ENCODE measurements at regions not wholly inside any gene's neighbourhood (a gene's known extent, or its start where the extent isn't known, plus 50 kb on each side); places are given as distances from the start of the nearest gene placed in this dataset.

- TF ChIP-seq, protein P1, sequence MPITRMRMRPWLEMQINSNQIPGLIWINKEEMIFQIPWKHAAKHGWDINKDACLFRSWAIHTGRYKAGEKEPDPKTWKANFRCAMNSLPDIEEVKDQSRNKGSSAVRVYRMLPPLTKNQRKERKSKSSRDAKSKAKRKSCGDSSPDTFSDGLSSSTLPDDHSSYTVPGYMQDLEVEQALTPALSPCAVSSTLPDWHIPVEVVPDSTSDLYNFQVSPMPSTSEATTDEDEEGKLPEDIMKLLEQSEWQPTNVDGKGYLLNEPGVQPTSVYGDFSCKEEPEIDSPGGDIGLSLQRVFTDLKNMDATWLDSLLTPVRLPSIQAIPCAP (CRISPR knock-in tag; IDR thresholded peaks at IDR 0.05), result no peak
These were observed 118.7 kb downstream of the RGS2 start (continued) for GRCh38 chr1:192927496-192927895.

GRCh38 chr1:192929597-192929996 is 120.8 kb downstream of the RGS2 start:
- Mint-ChIP-seq H3K4me3 (no peak overlapping the region), H3K4me1 (peaks cover 15% of the 10 kb centered on the region), H3K27me3 (ENCODE audit: low read depth) (no peaks in the 10 kb centered on the region), H3K9me3 (peaks cover 6% of the 10 kb centered on the region), H3K36me3 (no peaks in the 10 kb centered on the region), H3K27ac (no peak overlapping the region)
- ChIA-PET CTCF (interaction anchor here (1.9 kb wide), 1 partner anchor 16 kb away, joined by 4 read pairs; no protein-coding TSS in a partner anchor), POLR2A (no interaction called here)
- DNase-seq (ENCODE audit: low spot score) (no peak), ATAC-seq (0 out of 2 replicates have a peak, but pooled peaks have one; percentile 21)
- TF ChIP-seq NFE2L1 (CRISPR knock-in tag; IDR thresholded peaks at IDR 0.05) (no peak), JUN (CRISPR knock-in tag; IDR thresholded peaks at IDR 0.05) (no peak), SMAD4 (CRISPR knock-in tag; IDR thresholded peaks at IDR 0.05) (no peak), ZNF425 (CRISPR knock-in tag; conservative IDR thresholded peaks at IDR 0.05) (no peak), SMAD3 (CRISPR knock-in tag; IDR thresholded peaks at IDR 0.05; ENCODE audit: borderline replicate concordance) (no peak), ZNF219 (CRISPR knock-in tag; IDR thresholded peaks at IDR 0.05; ENCODE audit: borderline replicate concordance) (no peak), JAZF1 (CRISPR knock-in tag; IDR thresholded peaks at IDR 0.05) (no peak), ZNF263 (CRISPR knock-in tag; IDR thresholded peaks at IDR 0.05; ENCODE audit: low read depth) (no peak), USF1 (CRISPR knock-in tag; IDR thresholded peaks at IDR 0.05) (no peak), GTF2I (CRISPR knock-in tag; conservative IDR thresholded peaks at IDR 0.05) (no peak), ZNF138 (CRISPR knock-in tag; conservative IDR thresholded peaks at IDR 0.05) (no peak)
- TF ChIP-seq, protein P1 (CRISPR knock-in tag; IDR thresholded peaks at IDR 0.05), result no peak
- TF ChIP-seq, protein P2, sequence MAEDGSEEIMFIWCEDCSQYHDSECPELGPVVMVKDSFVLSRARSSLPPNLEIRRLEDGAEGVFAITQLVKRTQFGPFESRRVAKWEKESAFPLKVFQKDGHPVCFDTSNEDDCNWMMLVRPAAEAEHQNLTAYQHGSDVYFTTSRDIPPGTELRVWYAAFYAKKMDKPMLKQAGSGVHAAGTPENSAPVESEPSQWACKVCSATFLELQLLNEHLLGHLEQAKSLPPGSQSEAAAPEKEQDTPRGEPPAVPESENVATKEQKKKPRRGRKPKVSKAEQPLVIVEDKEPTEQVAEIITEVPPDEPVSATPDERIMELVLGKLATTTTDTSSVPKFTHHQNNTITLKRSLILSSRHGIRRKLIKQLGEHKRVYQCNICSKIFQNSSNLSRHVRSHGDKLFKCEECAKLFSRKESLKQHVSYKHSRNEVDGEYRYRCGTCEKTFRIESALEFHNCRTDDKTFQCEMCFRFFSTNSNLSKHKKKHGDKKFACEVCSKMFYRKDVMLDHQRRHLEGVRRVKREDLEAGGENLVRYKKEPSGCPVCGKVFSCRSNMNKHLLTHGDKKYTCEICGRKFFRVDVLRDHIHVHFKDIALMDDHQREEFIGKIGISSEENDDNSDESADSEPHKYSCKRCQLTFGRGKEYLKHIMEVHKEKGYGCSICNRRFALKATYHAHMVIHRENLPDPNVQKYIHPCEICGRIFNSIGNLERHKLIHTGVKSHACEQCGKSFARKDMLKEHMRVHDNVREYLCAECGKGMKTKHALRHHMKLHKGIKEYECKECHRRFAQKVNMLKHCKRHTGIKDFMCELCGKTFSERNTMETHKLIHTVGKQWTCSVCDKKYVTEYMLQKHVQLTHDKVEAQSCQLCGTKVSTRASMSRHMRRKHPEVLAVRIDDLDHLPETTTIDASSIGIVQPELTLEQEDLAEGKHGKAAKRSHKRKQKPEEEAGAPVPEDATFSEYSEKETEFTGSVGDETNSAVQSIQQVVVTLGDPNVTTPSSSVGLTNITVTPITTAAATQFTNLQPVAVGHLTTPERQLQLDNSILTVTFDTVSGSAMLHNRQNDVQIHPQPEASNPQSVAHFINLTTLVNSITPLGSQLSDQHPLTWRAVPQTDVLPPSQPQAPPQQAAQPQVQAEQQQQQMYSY (CRISPR knock-in tag; IDR thresholded peaks at IDR 0.05), result no peak
- TF ChIP-seq, protein P3, sequence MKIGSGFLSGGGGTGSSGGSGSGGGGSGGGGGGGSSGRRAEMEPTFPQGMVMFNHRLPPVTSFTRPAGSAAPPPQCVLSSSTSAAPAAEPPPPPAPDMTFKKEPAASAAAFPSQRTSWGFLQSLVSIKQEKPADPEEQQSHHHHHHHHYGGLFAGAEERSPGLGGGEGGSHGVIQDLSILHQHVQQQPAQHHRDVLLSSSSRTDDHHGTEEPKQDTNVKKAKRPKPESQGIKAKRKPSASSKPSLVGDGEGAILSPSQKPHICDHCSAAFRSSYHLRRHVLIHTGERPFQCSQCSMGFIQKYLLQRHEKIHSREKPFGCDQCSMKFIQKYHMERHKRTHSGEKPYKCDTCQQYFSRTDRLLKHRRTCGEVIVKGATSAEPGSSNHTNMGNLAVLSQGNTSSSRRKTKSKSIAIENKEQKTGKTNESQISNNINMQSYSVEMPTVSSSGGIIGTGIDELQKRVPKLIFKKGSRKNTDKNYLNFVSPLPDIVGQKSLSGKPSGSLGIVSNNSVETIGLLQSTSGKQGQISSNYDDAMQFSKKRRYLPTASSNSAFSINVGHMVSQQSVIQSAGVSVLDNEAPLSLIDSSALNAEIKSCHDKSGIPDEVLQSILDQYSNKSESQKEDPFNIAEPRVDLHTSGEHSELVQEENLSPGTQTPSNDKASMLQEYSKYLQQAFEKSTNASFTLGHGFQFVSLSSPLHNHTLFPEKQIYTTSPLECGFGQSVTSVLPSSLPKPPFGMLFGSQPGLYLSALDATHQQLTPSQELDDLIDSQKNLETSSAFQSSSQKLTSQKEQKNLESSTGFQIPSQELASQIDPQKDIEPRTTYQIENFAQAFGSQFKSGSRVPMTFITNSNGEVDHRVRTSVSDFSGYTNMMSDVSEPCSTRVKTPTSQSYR (CRISPR knock-in tag; IDR thresholded peaks at IDR 0.05), result no peak
- TF ChIP-seq, protein P4, sequence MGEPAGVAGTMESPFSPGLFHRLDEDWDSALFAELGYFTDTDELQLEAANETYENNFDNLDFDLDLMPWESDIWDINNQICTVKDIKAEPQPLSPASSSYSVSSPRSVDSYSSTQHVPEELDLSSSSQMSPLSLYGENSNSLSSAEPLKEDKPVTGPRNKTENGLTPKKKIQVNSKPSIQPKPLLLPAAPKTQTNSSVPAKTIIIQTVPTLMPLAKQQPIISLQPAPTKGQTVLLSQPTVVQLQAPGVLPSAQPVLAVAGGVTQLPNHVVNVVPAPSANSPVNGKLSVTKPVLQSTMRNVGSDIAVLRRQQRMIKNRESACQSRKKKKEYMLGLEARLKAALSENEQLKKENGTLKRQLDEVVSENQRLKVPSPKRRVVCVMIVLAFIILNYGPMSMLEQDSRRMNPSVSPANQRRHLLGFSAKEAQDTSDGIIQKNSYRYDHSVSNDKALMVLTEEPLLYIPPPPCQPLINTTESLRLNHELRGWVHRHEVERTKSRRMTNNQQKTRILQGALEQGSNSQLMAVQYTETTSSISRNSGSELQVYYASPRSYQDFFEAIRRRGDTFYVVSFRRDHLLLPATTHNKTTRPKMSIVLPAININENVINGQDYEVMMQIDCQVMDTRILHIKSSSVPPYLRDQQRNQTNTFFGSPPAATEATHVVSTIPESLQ (CRISPR knock-in tag; IDR thresholded peaks at IDR 0.05), result no peak
- TF ChIP-seq, protein P5, sequence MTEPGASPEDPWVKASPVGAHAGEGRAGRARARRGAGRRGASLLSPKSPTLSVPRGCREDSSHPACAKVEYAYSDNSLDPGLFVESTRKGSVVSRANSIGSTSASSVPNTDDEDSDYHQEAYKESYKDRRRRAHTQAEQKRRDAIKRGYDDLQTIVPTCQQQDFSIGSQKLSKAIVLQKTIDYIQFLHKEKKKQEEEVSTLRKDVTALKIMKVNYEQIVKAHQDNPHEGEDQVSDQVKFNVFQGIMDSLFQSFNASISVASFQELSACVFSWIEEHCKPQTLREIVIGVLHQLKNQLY (CRISPR knock-in tag; IDR thresholded peaks at IDR 0.05), result no peak

All from WTC11 (cell line).